HCT116 (cell line): ENCODE measurements at regions not wholly inside any gene's neighbourhood (a gene's known extent, or its start where the extent isn't known, plus 50 kb on each side); places are given as distances from the start of the nearest gene placed in this dataset.

ENCODE experiments used
- ATF3 ChIP-seq: IDR thresholded peaks from 2 replicates; pipeline ENCODE4 v1.6.1; 2012
- EZH2 ChIP-seq: fragments of 200-600 bp; sonication (generic); IDR thresholded peaks from 2 replicates; pipeline ENCODE4 v1.6.1; 2017; ENCODE audit warnings: antibody characterized with exemption, mixed run types
- EZH2phosphoT487 ChIP-seq: fragments of 200-600 bp; IDR thresholded peaks from 2 replicates; pipeline ENCODE4 v1.6.1; 2018; ENCODE audit warnings: antibody characterized with exemption, borderline replicate concordance
- JUND ChIP-seq: IDR thresholded peaks from 2 replicates; pipeline ENCODE4 v1.6.1; 2012
- POLR2A ChIP-seq: IDR thresholded peaks from 2 replicates; pipeline ENCODE4 v1.7.0; 2011; ENCODE audit warnings: borderline replicate concordance; ENCODE audit not compliant: insufficient read depth, insufficient read length; ENCODE audit errors: extremely low read depth
- RAD21 ChIP-seq: IDR thresholded peaks from 2 replicates; pipeline ENCODE4 v1.6.1; 2012; ENCODE audit warnings: low read depth, mild to moderate bottlenecking
- SIN3A ChIP-seq: IDR thresholded peaks from 2 replicates; pipeline ENCODE4 v1.6.1; 2012; ENCODE audit warnings: low read depth
- SRF ChIP-seq: IDR thresholded peaks from 2 replicates; pipeline ENCODE4 v1.6.1; 2012; ENCODE audit warnings: low read depth
- TCF7L2 ChIP-seq: IDR thresholded peaks from 2 replicates; pipeline ENCODE4 v1.7.0; 2011; ENCODE audit warnings: borderline replicate concordance, inconsistent platforms; ENCODE audit not compliant: insufficient read depth, insufficient read length; ENCODE audit errors: extremely low read depth
- TF ChIP-seq, protein P1 (sequence below), 3 experiments: fragments of 200-600 bp in 1 of 3; sonication (generic) in 1 of 3; IDR thresholded peaks in 2 of 3; conservative IDR thresholded peaks in 1 of 3; 2 replicates each; pipeline ENCODE4 v1.5.1; 2012 to 2017; ENCODE audit warnings: low read depth in 2 of 3, low read length in 2 of 3, antibody characterized with exemption in 1 of 3, borderline replicate concordance in 1 of 3, control low read depth in 1 of 3, mild to moderate bottlenecking in 1 of 3, mixed read lengths in 1 of 3, mixed run types in 1 of 3, moderate library complexity in 1 of 3; ENCODE audit not compliant: insufficient read depth in 1 of 3
- TF ChIP-seq, protein P2 (sequence below): IDR thresholded peaks from 2 replicates; pipeline ENCODE4 v1.6.1; 2012

DNA sequence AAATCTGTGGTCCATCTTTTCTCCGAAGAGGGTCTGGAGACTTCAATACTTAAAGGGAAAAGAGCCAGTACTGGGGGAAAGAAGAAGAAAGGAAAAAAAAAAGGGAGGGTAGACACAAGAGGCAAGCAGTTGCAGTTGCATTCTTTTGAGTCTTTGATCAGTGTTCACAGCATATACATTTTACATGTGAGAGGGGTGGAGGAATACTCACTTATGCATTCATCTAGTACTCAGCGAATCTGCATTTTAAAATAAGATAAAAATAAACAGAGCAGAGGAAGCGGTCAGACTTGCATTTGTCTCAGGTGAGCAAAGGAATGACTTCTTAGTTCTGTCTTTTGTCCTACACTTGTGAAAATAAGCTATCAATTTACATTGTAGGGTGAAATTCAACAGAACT is 275.6 kb downstream of the SLC7A11 start:
- TF ChIP-seq, protein P1, sequence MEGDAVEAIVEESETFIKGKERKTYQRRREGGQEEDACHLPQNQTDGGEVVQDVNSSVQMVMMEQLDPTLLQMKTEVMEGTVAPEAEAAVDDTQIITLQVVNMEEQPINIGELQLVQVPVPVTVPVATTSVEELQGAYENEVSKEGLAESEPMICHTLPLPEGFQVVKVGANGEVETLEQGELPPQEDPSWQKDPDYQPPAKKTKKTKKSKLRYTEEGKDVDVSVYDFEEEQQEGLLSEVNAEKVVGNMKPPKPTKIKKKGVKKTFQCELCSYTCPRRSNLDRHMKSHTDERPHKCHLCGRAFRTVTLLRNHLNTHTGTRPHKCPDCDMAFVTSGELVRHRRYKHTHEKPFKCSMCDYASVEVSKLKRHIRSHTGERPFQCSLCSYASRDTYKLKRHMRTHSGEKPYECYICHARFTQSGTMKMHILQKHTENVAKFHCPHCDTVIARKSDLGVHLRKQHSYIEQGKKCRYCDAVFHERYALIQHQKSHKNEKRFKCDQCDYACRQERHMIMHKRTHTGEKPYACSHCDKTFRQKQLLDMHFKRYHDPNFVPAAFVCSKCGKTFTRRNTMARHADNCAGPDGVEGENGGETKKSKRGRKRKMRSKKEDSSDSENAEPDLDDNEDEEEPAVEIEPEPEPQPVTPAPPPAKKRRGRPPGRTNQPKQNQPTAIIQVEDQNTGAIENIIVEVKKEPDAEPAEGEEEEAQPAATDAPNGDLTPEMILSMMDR (IDR thresholded peaks at IDR 0.05 in 2 of 3, conservative IDR thresholded peaks at IDR 0.05 in 1 of 3; ENCODE audit: borderline replicate concordance in 1 of 3, insufficient read depth in 1 of 3, low read depth in 2 of 3, low read length in 2 of 3), result no peak
- TF ChIP-seq EZH2, result no peak
- no peak for TF ChIP-seq TCF7L2
- TF ChIP-seq, protein P2, sequence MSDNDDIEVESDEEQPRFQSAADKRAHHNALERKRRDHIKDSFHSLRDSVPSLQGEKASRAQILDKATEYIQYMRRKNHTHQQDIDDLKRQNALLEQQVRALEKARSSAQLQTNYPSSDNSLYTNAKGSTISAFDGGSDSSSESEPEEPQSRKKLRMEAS, result no peak
- TF ChIP-seq POLR2A, result no peak
- no peak for TF ChIP-seq SIN3A
- no peak for TF ChIP-seq RAD21
- TF ChIP-seq JUND, result no peak
- TF ChIP-seq SRF, result no peak
- no peak for TF ChIP-seq EZH2phosphoT487
- TF ChIP-seq ATF3, result no peak
